ENCODE measurements at regions not wholly inside any gene's neighbourhood (a gene's known extent, or its start where the extent isn't known, plus 50 kb on each side); places are given as distances from the start of the nearest gene placed in this dataset.

- DNase-seq (ENCODE audit: low spot score): peak; percentile 36
Observed at GRCh38 chr4:4735870-4736269, 123.6 kb upstream of the MSX1 start.

DNA sequence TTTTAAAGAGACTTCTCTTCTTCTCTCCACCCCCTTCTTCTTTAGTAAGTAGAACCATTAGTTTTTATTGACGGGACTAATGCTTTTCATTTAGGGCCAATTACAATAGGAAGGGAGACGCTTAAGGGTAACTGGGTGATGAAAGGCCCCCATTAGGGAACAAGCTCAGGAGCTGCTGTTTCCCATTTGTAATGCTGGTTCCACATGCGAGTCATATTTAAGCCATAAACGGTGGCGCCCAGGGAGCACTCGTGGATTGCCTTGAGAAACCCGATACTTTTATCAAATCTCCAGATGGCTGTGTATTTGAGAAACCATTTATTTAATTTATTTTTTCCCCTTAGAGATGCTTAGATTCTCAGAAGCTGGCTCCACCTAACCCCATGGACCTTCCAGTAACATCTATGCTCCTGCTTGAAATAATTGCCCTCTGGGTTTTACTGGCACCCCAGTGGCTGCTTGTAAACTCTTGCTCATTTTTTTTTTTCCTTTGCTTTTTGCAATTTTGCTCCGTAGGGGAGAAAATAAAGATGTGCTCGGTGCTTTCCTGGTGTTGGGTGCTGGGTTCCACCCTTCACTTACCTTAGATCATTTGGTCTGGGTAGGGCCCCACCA, 124.2 kb upstream of the MSX1 start:
- no peak for DNase-seq (ENCODE audit: low spot score)

- DNase-seq (ENCODE audit: low spot score): no peak
Observed at GRCh38 chr4:4734425-4734824, 125.0 kb upstream of the MSX1 start.

GRCh38 chr4:4733663-4734062, 125.8 kb upstream of the MSX1 start:
- DNase-seq (ENCODE audit: low spot score): no peak

DNA sequence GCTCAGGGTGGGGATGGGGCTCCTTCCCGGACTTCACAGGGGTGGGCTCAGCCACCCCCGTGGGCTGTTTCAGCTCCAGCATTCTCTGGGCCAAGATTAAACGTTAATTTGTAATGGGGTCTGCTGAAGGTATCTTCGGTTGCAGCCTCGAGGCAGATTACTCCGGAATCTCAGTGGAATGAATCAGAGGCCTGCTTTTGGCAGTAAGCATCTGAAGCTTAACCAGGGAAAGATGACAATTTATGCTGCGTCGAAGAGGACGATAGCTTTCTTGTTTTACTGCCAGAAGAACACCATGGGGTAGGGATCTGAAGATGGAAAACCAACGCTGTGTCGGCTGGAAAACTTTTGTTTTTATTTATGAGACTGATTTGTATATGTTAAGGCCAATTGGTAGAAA, 129.2 kb upstream of the MSX1 start:
- peak; percentile 55 for DNase-seq (ENCODE audit: low spot score)

- DNase-seq (ENCODE audit: low spot score): no peak
Observed at GRCh38 chr4:4729206-4729605, 130.3 kb upstream of the MSX1 start.

DNA sequence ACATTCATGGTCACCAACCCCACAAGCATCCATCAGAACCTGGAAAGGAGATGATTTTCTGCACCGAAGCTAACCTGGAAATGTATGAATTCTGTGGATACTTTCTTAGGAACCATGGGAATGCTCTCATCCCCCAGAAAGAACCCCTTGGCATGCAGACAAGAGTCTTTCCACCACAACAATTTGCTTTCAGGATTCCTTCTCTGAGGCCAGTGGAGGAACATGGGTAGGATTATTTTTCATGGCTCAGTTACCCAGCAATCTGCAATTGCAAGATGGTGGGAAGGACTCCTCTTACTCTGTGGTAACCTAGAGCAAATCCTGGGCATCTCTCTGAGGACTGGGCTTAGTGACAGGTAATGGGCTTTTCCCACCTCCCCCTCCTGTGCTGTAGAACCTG, 131.9 kb upstream of the MSX1 start:
- no peak for DNase-seq (ENCODE audit: low spot score)

- DNase-seq (ENCODE audit: low spot score): no peak
Observed at GRCh38 chr4:4726051-4726450, 133.4 kb upstream of the MSX1 start.

- no peak for DNase-seq (ENCODE audit: low spot score)
Observed at GRCh38 chr4:4724321-4724720, 135.1 kb upstream of the MSX1 start.

DNA sequence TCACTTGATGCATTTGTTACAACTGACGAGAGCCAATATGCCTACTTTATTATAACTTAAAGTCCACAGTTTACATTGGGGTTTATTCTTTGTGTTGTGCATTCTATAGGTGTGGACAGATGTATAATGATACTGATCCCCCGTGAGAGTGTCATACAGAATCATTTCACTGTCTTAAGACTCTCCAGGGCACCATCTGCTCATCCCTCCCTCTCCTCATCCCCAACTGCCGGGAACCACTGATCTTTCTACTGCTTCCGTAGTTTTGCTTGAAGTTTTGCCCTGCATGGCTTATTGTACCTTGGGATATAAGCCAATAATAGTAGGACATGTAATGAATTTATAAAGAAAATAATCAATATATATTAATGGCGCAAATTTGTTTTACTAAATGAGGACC, 137.8 kb upstream of the MSX1 start:
- DNase-seq (ENCODE audit: low spot score): no peak

- no peak for DNase-seq (ENCODE audit: low spot score)
Observed at GRCh38 chr4:4720646-4721045, 138.8 kb upstream of the MSX1 start.

GRCh38 chr4:4719436-4719835, 140.0 kb upstream of the MSX1 start:
- no peak for DNase-seq (ENCODE audit: low spot score)

DNA sequence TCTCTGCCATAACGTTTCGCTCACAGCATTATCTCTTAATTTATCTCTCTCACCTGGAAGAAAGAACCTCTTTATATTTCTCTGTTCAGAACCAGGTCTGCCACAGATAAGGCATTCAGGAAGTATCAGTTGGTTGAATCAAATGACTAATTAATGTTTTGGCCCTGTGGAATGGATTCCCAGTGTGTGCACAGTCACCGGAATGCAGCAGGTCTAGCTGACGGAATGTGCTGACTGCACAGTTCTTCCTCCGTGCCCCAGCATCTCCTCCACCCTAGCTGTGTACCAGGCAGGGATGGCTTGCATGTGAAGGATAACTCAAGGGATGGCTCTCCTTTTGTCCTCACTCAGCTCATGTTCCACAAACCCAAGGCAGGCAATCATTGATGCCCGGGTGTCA, 141.8 kb upstream of the MSX1 start:
- no peak for DNase-seq (ENCODE audit: low spot score)

- DNase-seq (ENCODE audit: low spot score): no peak
Observed at GRCh38 chr4:4714331-4714730, 145.1 kb upstream of the MSX1 start.

- DNase-seq (ENCODE audit: low spot score): no peak
Observed at GRCh38 chr4:4712800-4713528, 146.5 kb upstream of the MSX1 start.

GRCh38 chr4:4711902-4712301, 147.6 kb upstream of the MSX1 start:
- DNase-seq (ENCODE audit: low spot score): no peak

- no peak for DNase-seq (ENCODE audit: low spot score)
Observed at GRCh38 chr4:4709736-4710135, 149.7 kb upstream of the MSX1 start.

GRCh38 chr4:4704267-4704666, 155.2 kb upstream of the MSX1 start:
- no peak for DNase-seq (ENCODE audit: low spot score)

GRCh38 chr4:4697584-4697983, 155.7 kb upstream of the STX18 start:
- DNase-seq (ENCODE audit: low spot score): no peak

DNA sequence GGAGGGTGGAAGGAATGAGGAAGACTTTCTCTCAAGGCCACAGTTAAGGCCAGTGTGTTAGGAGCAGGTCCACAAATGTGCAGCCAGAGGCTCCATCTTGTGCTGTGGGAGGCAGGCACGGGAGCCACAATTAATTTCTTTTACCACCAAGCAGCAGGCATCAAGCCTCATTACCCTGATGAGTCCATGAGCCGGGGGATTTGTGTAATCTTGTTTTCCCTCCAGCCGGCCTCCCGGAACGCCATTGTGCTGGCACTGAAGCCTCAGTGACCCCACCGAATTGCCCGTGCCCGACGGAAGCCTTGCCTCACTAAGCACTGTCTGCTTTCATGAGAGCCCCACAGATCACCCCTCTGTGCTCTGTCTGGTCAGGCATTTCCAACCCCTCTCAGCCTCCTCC, 154.7 kb upstream of the STX18 start:
- DNase-seq (ENCODE audit: low spot score): no peak

DNA sequence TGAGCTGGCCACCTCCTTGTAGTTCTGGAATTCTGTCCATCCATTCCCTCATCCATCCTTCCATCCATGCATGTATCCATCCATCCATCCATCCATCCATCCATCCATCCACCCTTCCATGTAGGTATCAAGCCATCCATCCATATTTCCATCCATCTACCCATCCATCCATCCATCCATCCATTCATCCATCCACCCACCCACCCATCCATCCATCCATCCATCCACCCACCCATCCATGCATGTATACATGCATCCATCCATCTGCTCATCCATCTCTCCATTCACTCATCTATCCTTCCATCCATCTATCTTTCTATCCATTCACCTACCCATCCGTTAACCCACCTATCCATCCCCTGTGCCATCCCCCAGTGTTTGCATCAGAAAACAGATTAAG, 153.6 kb upstream of the STX18 start:
- no peak for DNase-seq (ENCODE audit: low spot score)

DNA sequence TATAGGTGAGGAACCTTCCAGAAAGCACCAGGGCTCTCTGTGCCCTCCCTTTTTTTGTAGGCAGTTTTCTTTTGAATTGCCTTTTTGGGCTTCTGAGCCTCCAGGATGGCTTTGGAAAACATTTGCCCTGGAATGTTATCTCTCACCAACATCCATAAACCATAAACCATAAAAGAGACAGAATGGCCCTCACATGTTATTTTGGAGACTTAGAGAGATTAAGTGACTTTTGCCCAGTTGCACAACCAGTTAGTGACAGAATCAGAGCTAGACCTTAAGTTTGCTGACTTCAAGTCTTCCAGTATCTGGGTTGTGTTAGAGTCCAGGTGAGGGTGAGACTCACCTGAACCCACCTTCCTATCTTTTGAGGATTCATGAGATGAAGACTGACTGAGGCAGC, 153.0 kb upstream of the STX18 start:
- no peak for DNase-seq (ENCODE audit: low spot score)

DNA sequence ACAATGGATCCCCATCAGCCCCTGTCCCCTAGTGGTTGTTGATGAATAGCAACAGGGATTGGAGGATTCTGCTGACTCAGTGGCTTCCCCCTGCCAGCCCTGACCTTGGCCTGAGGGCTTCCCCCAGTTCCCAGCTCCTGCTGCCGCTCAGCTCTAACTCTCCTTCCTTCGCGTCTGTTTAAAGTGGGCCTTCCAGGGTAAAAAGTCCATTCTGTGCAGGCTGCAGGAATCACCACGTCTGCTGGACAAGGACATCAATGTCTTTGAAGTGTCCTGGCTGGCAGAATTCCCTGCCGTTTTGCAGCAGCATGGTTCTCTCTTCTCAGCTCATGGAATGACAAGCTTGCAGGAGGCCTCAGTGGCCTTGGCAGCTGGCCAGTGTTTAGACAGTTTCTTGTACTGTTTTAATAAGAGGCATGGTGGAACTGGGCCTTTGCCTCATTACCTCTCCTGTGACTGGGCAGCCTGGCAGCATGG, 152.5 kb upstream of the STX18 start:
- peak; percentile 51 for DNase-seq (ENCODE audit: low spot score)

- DNase-seq (ENCODE audit: low spot score): no peak
Observed at GRCh38 chr4:4693755-4694295, 152.0 kb upstream of the STX18 start.
